ENCODE measurements at regions not wholly inside any gene's neighbourhood (a gene's known extent, or its start where the extent isn't known, plus 50 kb on each side); places are given as distances from the start of the nearest gene placed in this dataset.

- TF ChIP-seq CTCF (IDR thresholded peaks at IDR 0.05; ENCODE audit: insufficient read depth, low read length) (no peak), POLR2AphosphoS5 (IDR thresholded peaks at IDR 0.05; ENCODE audit: low read depth) (no peak), REST (IDR thresholded peaks at IDR 0.05; ENCODE audit: insufficient replicate concordance, low read depth) (no peak), SPI1 (IDR thresholded peaks at IDR 0.05; ENCODE audit: borderline replicate concordance, low read depth) (peak; percentile 59; the same call in 1 of the 2 replicates)
These were observed 708.8 kb downstream of the UQCRFS1 start for GRCh38 chr19:28504139-28504538.
